OCI-LY7 (cell line): ENCODE measurements at regions not wholly inside any gene's neighbourhood (a gene's known extent, or its start where the extent isn't known, plus 50 kb on each side); places are given as distances from the start of the nearest gene placed in this dataset.

Source experiments
- BruUV-seq: library from RNA; stranded (reverse); fragments of 400-500 nt; replicated peaks from 2 replicates; lab custom pipeline; 2021; lab: Mats Ljungman, UMichigan
- CTCF ChIA-PET: fragments of 300-600 bp; sonication (Branson Sonifier 250); formaldehyde crosslinking; loops from one replicate; lab custom pipeline; 2022; ENCODE audit warnings: antibody characterized with exemption; ENCODE audit not compliant: unreplicated experiment; lab: Charles Lee
- POLR2A ChIA-PET: fragments of 300-600 bp; sonication (Branson Sonifier 250); formaldehyde crosslinking; loops from one replicate; lab custom pipeline; 2022; ENCODE audit warnings: antibody characterized with exemption; lab: Charles Lee
- DNase-seq: peaks from one replicate; pipeline ENCODE4 v3.0.0-alpha.2; 2015; ENCODE audit warnings: low spot score
- H2AFZ ChIP-seq: fragments of 200-600 bp; sonication (generic), shearing (Covaris generic); 2 replicates; pipeline ENCODE4 v1.6.1; 2014; ENCODE audit warnings: mild to moderate bottlenecking, antibody characterized with exemption, low read length, moderate library complexity
- H3K27ac ChIP-seq: fragments of 200-600 bp; sonication (generic); 2 replicates; pipeline ENCODE4 v1.5.1; 2014; ENCODE audit warnings: mixed run types, low read depth, mild to moderate bottlenecking, moderate library complexity, low read length, inconsistent platforms; ENCODE audit not compliant: poor library complexity, severe bottlenecking
- H3K36me3 ChIP-seq: fragments of 200-600 bp; sonication (generic); 2 replicates; pipeline ENCODE4 v1.6.1; 2014; ENCODE audit warnings: mild to moderate bottlenecking, antibody characterized with exemption, low read length, moderate library complexity, mixed read lengths; ENCODE audit not compliant: insufficient read depth
- H3K4me1 ChIP-seq: fragments of 200-600 bp; sonication (generic); 2 replicates; pipeline ENCODE4 v1.5.1; 2014; ENCODE audit warnings: mild to moderate bottlenecking, low read length; ENCODE audit not compliant: insufficient read depth, poor library complexity, severe bottlenecking
- H3K4me2 ChIP-seq: fragments of 200-600 bp; sonication (generic); 2 replicates; pipeline ENCODE4 v1.6.1; 2014; ENCODE audit warnings: mild to moderate bottlenecking, low read length
- H3K4me3 ChIP-seq: fragments of 200-600 bp; sonication (generic); 2 replicates; pipeline ENCODE4 v1.5.1; 2014; ENCODE audit warnings: mild to moderate bottlenecking, low read depth, low read length; ENCODE audit not compliant: poor library complexity, severe bottlenecking
- H3K79me2 ChIP-seq: fragments of 200-600 bp; sonication (generic); 2 replicates; pipeline ENCODE4 v1.6.1; 2016; ENCODE audit warnings: low read depth, mild to moderate bottlenecking, low read length, moderate library complexity, mixed read lengths; ENCODE audit not compliant: insufficient read depth
- H3K9me2 ChIP-seq: fragments of 200-600 bp; sonication (generic); 2 replicates; pipeline ENCODE4 v1.6.1; 2016; ENCODE audit warnings: mild to moderate bottlenecking, low read length, mixed read lengths; ENCODE audit not compliant: insufficient read depth
- H3K9me3 ChIP-seq: fragments of 200-600 bp; sonication (generic); 2 replicates; pipeline ENCODE4 v1.6.1; 2014; ENCODE audit warnings: mild to moderate bottlenecking, mixed run types, low read length, mixed read lengths
- H4K20me1 ChIP-seq: fragments of 200-600 bp; sonication (generic); 2 replicates; pipeline ENCODE4 v1.6.1; 2014; ENCODE audit warnings: mild to moderate bottlenecking, antibody characterized with exemption, low read length, moderate library complexity, mixed read lengths; ENCODE audit not compliant: insufficient read depth
- EZH2phosphoT487 ChIP-seq: fragments of 200-600 bp; sonication (generic); IDR thresholded peaks from 2 replicates; pipeline ENCODE4 v1.6.1; 2018; ENCODE audit warnings: low read depth, borderline replicate concordance, mild to moderate bottlenecking, mixed run types, antibody characterized with exemption, low read length, moderate library complexity, mixed read lengths
- intact Hi-C: fragments of 100-400 bp; cut with micrococcal nuclease; formaldehyde crosslinking; loops from one replicate; pipeline ENCODE4 v1.10.0; 2022; ENCODE audit not compliant: unreplicated experiment
- TF ChIP-seq, protein P1 (sequence below): fragments of 200-600 bp; sonication (generic); conservative IDR thresholded peaks from 2 replicates; pipeline ENCODE4 v1.5.1; 2014; ENCODE audit warnings: mild to moderate bottlenecking, antibody characterized with exemption, low read length, moderate library complexity, mixed read lengths

GRCh38 chr6:137777687-137778075 is 89.4 kb upstream of the TNFAIP3 start:
- no peak for DNase-seq
- H3K4me1 ChIP-seq: no peaks in the 10 kb centered on the region
- H2AFZ ChIP-seq: no peak overlapping the region
- ChIA-PET CTCF (no interaction called here), POLR2A (interaction anchor here (0.7 to 1.0 kb wide), 2 partner anchors 10 to 74 kb away, joined by 3 to 4 read pairs; no protein-coding TSS in a partner anchor)
- H3K27ac ChIP-seq: no peak overlapping the region
- H4K20me1 ChIP-seq: no peaks in the 10 kb centered on the region
- H3K9me3 ChIP-seq: no peaks in the 10 kb centered on the region
- H3K4me2 ChIP-seq: no peak overlapping the region
- no peaks in the 10 kb centered on the region for H3K9me2 ChIP-seq
- H3K79me2 ChIP-seq: no peaks in the 10 kb centered on the region
- intact Hi-C loops: no loop called here
- BruUV-seq: no TSS peak
- H3K4me3 ChIP-seq: no peak overlapping the region
- TF ChIP-seq, protein P1, sequence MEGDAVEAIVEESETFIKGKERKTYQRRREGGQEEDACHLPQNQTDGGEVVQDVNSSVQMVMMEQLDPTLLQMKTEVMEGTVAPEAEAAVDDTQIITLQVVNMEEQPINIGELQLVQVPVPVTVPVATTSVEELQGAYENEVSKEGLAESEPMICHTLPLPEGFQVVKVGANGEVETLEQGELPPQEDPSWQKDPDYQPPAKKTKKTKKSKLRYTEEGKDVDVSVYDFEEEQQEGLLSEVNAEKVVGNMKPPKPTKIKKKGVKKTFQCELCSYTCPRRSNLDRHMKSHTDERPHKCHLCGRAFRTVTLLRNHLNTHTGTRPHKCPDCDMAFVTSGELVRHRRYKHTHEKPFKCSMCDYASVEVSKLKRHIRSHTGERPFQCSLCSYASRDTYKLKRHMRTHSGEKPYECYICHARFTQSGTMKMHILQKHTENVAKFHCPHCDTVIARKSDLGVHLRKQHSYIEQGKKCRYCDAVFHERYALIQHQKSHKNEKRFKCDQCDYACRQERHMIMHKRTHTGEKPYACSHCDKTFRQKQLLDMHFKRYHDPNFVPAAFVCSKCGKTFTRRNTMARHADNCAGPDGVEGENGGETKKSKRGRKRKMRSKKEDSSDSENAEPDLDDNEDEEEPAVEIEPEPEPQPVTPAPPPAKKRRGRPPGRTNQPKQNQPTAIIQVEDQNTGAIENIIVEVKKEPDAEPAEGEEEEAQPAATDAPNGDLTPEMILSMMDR: no peak
- TF ChIP-seq EZH2phosphoT487: no peak
- no peaks in the 10 kb centered on the region for H3K36me3 ChIP-seq

DNA sequence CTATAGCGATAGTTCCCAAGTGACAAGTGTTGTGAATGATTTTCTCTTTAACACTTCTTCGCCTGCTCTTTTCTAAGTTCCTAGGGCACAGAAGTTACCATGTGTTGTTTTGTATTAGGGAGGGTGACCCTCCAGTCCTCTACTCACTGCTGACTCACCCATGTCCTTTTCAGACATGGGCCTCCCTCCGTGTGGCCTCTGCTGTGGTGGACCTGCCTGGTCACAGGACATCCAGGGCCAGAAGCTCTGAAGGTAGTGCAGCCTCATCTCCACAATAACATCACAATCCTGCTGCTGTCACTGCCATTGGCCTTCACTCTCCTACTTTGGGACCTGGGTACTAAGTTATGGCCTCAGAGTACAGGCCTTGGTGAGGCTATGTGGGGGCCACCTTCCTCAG is 87.1 kb upstream of the TNFAIP3 start:
- no peaks in the 10 kb centered on the region for H3K36me3 ChIP-seq
- no TSS peak for BruUV-seq
- H3K4me2 ChIP-seq: no peak overlapping the region
- H2AFZ ChIP-seq: no peak overlapping the region
- TF ChIP-seq EZH2phosphoT487: no peak
- TF ChIP-seq, protein P1: no peak
- intact Hi-C loops: no loop called here
- CTCF ChIA-PET: no interaction called here
- POLR2A ChIA-PET: interaction anchor here (1.0 kb wide), 1 partner anchor 16 kb away, joined by 3 read pairs; no protein-coding TSS in a partner anchor
- no peaks in the 10 kb centered on the region for H3K79me2 ChIP-seq
- no peaks in the 10 kb centered on the region for H3K9me2 ChIP-seq
- H3K4me1 ChIP-seq: no peaks in the 10 kb centered on the region
- DNase-seq: no peak
- no peak overlapping the region for H3K27ac ChIP-seq
- no peaks in the 10 kb centered on the region for H4K20me1 ChIP-seq
- no peak overlapping the region for H3K4me3 ChIP-seq
- no peaks in the 10 kb centered on the region for H3K9me3 ChIP-seq

DNA sequence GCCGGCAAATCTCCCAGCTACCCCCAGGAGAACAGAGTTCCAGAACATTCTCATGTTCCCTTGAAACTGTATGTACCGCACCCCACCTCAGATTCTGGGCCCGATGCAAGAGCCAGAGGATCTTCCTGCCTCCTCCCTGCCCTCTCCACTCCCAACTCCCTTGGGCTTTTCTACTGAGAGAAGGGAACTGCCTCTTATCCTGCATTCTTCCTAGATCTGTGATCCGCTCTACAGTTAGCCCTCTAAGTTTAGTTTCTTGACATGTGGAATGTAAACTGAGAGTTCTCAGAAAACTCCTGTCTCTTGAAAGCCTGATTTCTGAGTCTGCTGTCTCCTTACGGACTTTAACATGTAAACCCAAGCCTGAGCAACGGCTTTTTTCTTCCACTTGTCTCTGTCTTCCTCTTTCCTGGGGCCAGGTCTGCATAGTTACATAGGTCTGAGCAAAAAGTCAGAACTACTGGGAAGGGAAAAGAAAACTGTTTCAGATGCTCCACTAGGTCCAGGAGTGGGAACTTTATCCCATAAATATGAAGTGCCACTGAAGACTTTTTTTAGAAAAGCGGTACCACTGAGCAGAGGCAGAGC is 86.5 kb upstream of the TNFAIP3 start:
- POLR2A ChIA-PET: interaction anchor here (0.7 to 1.0 kb wide), 2 partner anchors 15 to 103 kb away, joined by 3 to 4 read pairs; no protein-coding TSS in a partner anchor
- H3K4me3 ChIP-seq: no peak overlapping the region
- H3K27ac ChIP-seq: no peak overlapping the region

More for the DNA sequence above, 86.5 kb upstream of the TNFAIP3 start:
- DNase-seq: no peak
- Histone ChIP-seq H3K9me2 (no peaks in the 10 kb centered on the region), H3K9me3 (no peaks in the 10 kb centered on the region), H3K4me2 (no peak overlapping the region), H3K4me1 (no peaks in the 10 kb centered on the region), H3K79me2 (no peaks in the 10 kb centered on the region), H4K20me1 (no peaks in the 10 kb centered on the region), H2AFZ (no peak overlapping the region), H3K36me3 (no peaks in the 10 kb centered on the region)
- CTCF ChIA-PET: no interaction called here
- no TSS peak for BruUV-seq
- intact Hi-C loops: no loop called here
- TF ChIP-seq, protein P1: no peak
- TF ChIP-seq EZH2phosphoT487: no peak
